ENCODE measurements at regions not wholly inside any gene's neighbourhood (a gene's known extent, or its start where the extent isn't known, plus 50 kb on each side); places are given as distances from the start of the nearest gene placed in this dataset.

DNA sequence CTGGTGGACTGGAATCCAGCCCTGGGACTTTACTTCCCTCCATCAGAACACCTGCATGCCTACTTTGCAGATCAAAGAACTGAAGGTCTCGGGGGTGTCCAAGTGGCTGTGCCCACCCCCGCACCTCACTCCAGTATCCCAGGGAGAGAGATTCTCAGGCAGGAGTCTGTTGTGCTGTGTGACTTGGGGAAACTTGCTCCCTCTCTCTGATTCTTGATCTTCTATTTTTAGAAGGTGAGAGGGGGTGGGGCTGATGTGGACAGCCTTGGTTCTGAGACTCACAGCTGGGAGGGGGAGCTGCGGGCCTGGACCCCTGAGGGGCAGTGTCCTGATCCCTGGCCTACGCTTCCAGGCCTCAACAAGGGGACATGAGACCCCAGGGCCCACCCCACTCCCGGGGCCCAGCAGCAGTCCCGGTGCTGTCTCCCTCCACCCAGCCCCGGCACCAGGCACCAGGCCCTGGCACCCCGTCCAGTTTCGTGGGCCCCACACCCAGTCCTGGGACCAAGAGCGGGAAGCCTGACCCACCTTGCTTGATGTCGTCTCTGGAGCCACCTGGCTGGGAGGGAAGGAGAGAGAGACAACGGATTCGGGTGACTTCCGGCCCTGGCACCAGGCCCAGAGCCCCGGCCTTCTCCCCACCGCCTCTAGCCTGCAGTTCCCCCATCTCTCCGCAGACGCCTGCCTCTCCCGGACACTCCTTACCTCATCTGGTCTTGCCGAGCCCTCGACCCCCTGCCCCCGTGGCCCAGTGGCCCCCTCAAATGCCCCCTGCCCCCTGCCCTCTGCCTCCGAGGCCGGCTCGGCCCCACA lies 74.0 kb upstream of the SPTLC1 start:
- Histone ChIP-seq H3K4me3 (ENCODE audit: low read depth, low read length) (no peak overlapping the region), H3K9me3 (ENCODE audit: control insufficient read depth, insufficient read depth, low read length) (no peaks in the 10 kb centered on the region; the same call in 1 of the 2 replicates), H3K27ac (ENCODE audit: low read depth, low read length) (no peak overlapping the region), H3K27me3 (ENCODE audit: control insufficient read depth, insufficient read depth, low read length) (no peaks in the 10 kb centered on the region)
- CTCF ChIA-PET = no interaction called here
- no peak for TF ChIP-seq CTCF (IDR thresholded peaks at IDR 0.05; ENCODE audit: low read depth, low read length)
- no peak for DNase-seq (ENCODE audit: low read depth, low spot score)
- POLR2A ChIA-PET = no interaction called here

DNA sequence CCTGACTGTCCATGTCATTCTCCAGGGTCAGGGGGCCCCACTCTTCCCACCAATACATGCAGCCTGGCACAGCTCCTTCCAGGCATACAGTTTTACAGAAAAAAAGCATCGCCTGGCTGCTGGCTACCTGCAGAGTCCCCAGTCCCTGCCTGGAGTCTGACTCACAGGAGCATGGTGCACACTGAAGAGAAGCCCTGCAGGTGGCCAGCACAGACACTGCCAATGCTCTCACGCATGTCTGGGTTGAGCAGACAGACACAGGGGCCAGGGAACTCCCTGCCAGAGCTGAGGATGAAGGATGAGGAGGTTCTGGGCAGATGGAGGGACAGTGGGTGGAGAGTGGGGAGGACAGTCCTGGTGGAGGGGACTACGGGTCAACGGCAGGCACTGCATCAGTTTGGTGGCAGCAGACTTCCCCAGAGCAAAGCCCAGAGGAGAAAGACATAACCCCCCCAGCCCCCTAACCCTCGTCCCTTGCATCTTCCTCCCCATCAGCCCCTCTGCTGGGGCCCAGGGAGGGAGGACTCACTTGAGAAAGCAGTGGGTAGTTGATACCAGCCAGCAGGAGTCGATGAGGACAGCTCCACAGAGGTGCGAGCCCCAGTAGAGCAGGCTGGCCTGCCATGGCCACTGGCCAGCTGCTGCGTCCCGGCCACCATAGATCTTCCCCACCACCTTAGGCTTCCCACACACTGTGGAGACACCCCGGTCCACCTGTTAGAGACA lies 72.9 kb upstream of the SPTLC1 start:
- DNase-seq (ENCODE audit: low read depth, low spot score) = no peak
- no peak overlapping the region for H3K4me3 ChIP-seq (ENCODE audit: low read depth, low read length)
- POLR2A ChIA-PET = no interaction called here
- CTCF ChIA-PET = interaction anchor here (0.7 to 1.1 kb wide), 2 partner anchors 50 to 54 kb away, joined by 3 read pairs; no protein-coding TSS in a partner anchor
- H3K27ac ChIP-seq (ENCODE audit: low read depth, low read length) = no peak overlapping the region
- no peak for TF ChIP-seq CTCF (IDR thresholded peaks at IDR 0.05; ENCODE audit: low read depth, low read length)
- H3K9me3 ChIP-seq (ENCODE audit: control insufficient read depth, insufficient read depth, low read length) = no peaks in the 10 kb centered on the region; the same call in 1 of the 2 replicates
- no peaks in the 10 kb centered on the region for H3K27me3 ChIP-seq (ENCODE audit: control insufficient read depth, insufficient read depth, low read length)

- CTCF ChIA-PET = interaction anchor here (0.7 to 1.1 kb wide), 5 partner anchors 8 to 55 kb away, joined by 3 to 7 read pairs (median 3); no protein-coding TSS in a partner anchor
- Histone ChIP-seq H3K4me3 (ENCODE audit: low read depth, low read length) (no peak overlapping the region), H3K27me3 (ENCODE audit: control insufficient read depth, insufficient read depth, low read length) (no peaks in the 10 kb centered on the region), H3K27ac (ENCODE audit: low read depth, low read length) (no peak overlapping the region), H3K9me3 (ENCODE audit: control insufficient read depth, insufficient read depth, low read length) (no peaks in the 10 kb centered on the region; the same call in 1 of the 2 replicates)
- POLR2A ChIA-PET = no interaction called here
- DNase-seq (ENCODE audit: low read depth, low spot score) = no peak
- TF ChIP-seq CTCF (IDR thresholded peaks at IDR 0.05; ENCODE audit: low read depth, low read length) = no peak
Observed at GRCh38 chr9:92187390-92187789, 72.2 kb upstream of the SPTLC1 start.

GRCh38 chr9:92186631-92187030 lies 71.4 kb upstream of the SPTLC1 start:
- no peak overlapping the region for H3K4me3 ChIP-seq (ENCODE audit: low read depth, low read length)
- POLR2A ChIA-PET = no interaction called here
- CTCF ChIA-PET = interaction anchor here (0.6 to 1.1 kb wide), 3 partner anchors 46 to 750 kb away, joined by 3 to 7 read pairs (median 3); no protein-coding TSS in a partner anchor
- H3K9me3 ChIP-seq (ENCODE audit: control insufficient read depth, insufficient read depth, low read length) = peaks cover 6% of the 10 kb centered on the region
- H3K27ac ChIP-seq (ENCODE audit: low read depth, low read length) = no peak overlapping the region
- TF ChIP-seq CTCF (IDR thresholded peaks at IDR 0.05; ENCODE audit: low read depth, low read length) = no peak
- H3K27me3 ChIP-seq (ENCODE audit: control insufficient read depth, insufficient read depth, low read length) = no peaks in the 10 kb centered on the region
- no peak for DNase-seq (ENCODE audit: low read depth, low spot score)

GRCh38 chr9:92185681-92186080 lies 70.5 kb upstream of the SPTLC1 start:
- no peak for TF ChIP-seq CTCF (IDR thresholded peaks at IDR 0.05; ENCODE audit: low read depth, low read length)
- Histone ChIP-seq H3K4me3 (ENCODE audit: low read depth, low read length) (no peak overlapping the region), H3K9me3 (ENCODE audit: control insufficient read depth, insufficient read depth, low read length) (peaks cover 9% of the 10 kb centered on the region), H3K27me3 (ENCODE audit: control insufficient read depth, insufficient read depth, low read length) (no peaks in the 10 kb centered on the region), H3K27ac (ENCODE audit: low read depth, low read length) (peak overlapping the region; percentile 25)
- ChIA-PET POLR2A (no interaction called here), CTCF (no interaction called here)
- peak; percentile 39 for DNase-seq (ENCODE audit: low read depth, low spot score)

All from AG04450 (cell line).